RKO (cell line): ENCODE measurements at regions not wholly inside any gene's neighbourhood (a gene's known extent, or its start where the extent isn't known, plus 50 kb on each side); places are given as distances from the start of the nearest gene placed in this dataset.
"Not testable (repeated sequence)": the region's sequence is repeated elsewhere in the genome, so short reads cannot be mapped to it uniquely, and the experiment has no call there.

Source experiments
- DNase-seq: peaks from one replicate; pipeline ENCODE4 v3.0.0-alpha.2; 2016; ENCODE audit warnings: low spot score

DNA sequence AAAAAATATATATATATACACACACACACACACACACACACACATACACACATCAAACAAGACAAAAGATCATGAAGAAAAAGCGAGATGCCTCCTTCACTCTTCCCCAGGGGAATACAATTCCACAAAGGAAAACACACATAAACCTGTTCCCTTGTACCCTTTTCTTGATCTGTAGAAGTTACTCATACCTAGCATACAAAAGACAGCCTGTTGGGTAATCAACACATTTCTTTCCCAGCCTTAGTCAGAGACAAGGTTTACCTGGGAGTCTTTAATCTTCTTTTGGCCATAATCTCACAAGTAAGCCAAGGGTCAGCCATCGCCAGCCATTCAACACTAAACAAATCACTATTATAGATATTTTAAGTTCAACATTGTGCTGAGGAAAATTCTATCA lies 407.0 kb downstream of the SUCLG1 start:
- DNase-seq: no peak

DNA sequence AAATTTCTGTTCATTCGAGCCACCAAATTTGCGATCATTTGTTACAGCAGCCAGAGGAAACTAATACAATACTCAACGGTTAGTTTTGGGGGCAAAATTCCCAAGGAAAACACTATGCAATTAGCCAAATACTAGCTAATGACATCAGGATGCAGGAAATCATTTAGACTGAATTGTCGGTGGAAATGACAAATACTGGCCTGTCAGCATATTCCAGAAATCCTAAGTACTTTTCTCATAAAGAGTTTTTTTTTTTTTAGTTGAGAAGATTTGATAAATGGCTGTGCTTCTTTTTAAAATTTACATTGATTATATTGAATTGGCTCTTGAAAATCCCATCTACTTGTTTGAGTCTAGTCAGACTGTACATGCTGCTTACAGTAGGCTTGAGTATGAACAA lies 410.1 kb downstream of the SUCLG1 start:
- DNase-seq: no peak

DNA sequence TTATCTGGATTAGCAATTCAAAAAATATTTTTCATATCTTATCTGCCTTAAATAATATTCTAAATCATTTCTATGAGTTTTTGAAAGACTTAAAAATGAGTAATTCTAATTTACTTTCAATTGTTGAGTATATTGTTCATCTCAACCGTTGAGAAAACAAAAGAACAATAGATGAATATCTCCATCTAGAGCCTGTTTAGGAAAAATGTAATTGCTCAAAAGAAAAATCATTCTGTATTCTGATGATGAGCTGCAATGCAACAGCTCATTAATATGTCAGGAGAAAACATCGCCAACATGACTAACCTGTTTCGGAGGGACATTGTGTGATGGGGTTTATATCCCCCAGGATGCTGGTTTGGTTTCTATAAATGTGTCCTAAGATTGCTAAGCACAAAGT lies 417.6 kb downstream of the SUCLG1 start:
- DNase-seq: no peak

DNA sequence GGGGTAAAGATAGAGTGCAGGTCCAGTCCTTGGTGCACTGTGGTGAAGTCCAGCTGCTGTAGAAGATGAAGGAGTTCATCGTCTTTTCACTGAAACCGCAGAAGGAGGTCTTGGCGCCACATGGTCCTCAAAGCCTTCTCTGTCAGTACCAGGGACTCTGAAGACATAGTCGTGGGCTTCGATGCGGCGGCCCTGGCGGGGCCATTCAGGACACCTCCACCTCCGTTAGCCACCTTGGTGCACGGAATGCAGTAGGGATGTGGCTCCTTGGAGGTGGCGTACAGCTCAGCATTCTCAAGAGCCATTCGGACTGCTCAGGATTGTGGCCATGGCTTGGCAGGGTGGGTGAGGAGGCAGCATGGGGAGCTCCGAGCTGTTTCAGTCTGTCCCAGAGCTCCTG lies 418.8 kb downstream of the SUCLG1 start:
- no peak for DNase-seq

DNA sequence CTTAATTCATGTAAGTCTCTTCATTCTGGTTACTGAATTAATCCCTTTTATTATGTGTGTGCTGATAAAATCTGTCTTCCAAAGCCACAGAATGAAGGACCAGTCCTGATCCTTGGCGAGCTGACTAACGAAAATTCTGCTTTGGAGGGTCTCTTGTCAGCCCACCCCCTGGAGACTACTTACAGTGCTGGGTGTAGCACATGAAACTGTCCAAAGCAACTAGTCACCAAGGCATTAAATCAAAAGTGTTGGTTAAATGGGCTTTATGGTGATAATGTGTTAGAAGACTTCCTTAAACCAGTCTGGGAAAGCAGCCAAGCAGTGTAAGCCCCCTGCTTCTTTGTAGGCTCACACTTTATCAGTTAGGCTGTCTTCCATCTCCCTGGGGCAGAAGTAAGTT lies 420.2 kb downstream of the SUCLG1 start:
- DNase-seq: no peak

DNA sequence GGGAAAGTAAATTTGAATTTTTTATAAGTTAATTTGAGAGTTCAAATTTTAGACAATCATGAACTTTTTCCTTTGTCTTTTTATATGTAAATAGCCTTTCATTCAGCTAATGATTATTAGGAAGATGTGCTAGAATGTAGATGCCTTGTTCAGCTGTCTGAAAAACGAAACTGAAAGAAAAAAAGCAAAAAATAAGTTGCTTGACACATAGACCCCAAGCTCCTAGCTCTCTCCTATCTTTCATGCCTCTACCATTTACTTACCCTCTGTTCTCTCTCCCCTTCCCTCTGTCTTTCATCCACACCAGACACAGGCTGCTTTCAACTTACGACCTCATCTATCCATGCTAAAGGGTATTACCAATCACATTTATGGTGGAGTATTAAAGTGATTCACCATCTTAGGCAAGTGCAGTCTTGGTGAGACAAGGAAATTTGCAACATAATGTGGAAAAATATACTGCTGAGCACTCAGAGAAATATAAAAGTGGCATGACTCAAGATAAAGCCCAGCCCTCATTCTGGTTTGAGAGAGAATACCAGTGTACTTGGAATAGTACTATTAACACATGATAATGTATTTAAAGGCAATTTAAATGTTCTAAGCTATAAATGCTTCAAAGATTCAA lies 425.6 kb downstream of the SUCLG1 start:
- no peak for DNase-seq

DNA sequence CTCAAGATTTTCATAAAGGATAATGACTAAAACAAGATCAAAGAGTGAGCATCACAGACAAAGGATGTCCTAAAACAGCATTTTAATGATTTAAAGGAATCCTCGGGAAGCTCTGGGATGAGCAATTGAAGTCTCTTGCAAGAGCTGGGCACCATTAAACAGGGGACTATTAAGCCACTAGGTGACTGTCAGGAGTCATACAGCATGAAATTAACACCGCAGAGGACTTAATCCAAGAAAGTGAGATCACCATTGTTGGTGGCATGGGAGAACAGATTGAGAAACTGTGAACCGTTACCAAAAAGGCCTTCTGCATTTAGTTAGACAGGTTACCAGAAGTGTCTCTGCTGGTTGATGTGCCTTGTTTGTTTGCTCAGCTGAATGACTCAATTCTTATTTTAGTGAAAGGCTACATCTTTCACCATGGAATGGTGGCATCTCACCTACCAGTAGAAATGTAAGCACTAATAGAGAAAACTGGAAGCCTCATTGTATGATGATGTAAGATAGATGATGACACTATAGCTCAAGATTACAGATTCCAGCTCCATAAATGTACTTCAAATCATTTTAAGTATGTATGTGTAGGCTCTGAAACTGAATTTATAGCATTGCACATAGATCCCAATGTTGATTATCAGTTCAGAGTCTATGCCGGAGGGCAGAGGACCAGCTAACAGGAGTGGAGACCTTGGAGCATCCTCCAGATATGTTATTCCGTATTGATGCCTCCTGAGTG lies 427.6 kb downstream of the SUCLG1 start:
- DNase-seq: no peak

DNA sequence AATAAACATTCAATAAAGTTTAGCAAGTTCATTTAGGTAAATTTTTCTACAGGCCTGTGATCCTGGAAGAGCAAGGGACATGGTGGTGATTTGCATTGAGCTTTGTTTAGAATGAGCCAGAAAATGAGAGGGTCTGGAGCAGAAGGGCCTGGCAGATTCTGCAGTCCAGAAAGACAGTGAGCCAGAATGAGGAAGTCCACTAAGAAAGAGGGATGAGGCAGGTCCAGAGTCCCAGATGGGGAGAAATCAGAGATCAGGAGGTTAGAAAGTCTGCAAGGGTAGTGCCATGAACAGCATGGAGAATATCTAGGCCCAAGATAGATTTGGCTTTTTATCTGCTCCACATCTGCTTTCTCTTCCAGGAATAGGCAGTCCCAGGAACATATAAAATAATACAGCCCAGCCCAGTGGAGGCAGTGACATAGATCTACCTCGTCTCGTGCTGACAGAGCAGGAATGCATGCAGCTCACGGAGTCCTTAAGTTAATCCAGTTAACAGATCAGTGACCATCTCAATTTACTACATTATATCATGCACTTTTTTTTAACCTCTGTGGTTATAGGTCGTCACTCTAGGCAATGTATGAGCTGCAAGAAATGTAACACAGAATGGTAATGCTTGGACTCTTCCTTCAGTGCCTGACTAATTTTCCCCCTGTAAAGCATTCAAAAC lies 429.0 kb downstream of the SUCLG1 start:
- no peak for DNase-seq

DNA sequence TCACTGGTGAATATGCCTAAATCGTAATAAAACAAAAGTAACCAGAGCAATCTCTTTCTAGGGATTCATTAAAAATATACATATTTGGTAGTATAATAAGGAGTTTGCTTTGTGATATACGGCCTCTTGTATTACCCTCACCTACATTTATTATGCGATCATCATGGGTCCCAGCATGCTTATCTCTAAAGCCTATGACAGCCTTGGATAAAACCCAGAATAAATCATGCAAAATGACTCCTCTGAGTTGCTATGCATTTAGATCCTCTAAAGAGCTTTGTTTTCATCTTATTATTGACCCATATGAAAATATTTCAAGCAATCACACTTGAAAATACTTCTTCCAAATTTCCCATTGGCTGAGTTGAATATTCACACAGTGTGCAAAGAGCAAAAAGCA lies 432.3 kb downstream of the SUCLG1 start:
- no peak for DNase-seq

DNA sequence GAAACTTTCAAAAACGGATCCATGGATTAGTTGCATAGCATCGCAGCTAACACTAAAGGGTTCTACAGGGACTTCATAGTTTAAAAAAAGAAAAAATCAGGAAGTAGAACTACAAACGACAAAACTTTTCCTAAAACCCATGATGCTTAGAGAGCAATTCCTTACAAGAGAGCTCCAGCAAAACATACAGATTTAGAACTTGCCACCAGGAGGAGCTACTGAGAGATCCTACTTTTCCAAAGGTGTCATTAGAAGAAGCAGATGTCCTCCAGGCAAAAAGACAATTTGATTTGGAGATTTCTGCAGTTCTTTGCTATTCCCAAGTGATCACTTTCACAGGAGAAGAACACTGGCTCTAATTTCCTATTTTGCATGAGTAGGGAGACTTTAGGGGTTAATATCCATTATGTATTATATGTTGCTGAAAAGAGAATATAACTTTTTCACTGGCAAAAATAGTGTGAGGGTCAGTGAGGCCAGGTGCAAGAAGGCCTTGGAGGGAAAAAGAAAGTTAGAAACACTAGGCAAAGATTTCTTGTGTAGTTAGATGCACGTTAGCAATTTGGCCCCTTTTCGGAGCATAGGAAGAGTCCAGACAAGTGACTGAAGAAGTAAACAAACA lies 436.2 kb downstream of the SUCLG1 start:
- peak; percentile 64 for DNase-seq

DNA sequence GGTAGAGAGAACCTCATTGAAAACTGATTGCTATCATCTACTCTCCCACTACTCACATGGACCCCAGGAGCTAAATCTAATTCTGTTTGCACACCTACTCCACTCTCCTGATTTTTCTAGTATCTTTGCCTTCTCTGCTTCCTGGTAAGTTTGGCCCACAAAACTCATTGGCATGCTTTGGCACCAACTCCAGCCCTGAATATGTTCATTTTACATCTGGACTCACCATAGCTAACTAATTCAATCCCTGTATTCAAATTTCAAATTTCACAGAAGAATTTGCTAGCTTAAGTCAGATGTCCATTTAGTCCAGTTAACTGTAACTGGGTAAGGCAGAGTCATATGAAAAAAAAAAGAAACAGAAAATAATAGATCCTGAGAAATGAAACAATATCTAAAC lies 442.1 kb downstream of the SUCLG1 start:
- DNase-seq: no peak

DNA sequence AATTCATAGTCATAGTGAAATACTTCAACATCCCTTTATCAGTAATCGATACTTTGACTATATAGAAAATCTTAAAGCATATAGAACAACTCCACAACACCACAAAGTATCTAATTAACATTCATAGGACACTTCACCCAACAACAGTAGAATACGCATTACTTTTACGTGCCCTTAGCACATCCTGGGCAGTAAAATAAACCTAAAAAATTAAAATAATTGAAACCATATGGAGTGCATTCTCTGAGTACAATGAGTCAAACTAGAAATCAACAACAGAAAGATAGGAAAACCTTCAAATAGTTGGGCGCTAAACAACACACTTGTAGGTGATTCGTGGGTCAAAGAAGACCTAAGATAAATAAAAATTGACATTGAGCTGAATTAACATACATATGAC lies 442.9 kb downstream of the SUCLG1 start:
- no peak for DNase-seq

DNA sequence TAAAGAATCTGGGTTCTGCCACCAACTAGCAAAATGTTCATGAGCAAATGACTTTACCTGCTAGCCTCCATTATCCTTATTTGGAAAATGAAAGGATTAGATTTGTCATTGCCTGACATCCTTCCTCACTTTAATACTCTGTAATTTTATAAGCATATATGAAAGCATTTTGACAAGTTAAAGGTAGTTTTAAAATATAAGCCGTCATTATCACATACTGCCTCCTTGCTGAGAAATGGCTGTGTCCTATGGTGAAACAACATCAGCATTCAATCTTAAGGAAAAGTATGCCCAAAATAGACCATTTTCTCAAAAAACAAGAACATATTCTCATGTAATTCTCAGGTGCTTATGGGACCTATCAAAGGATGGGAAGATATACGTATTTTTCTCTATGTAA lies 461.2 kb downstream of the SUCLG1 start:
- DNase-seq: no peak

DNA sequence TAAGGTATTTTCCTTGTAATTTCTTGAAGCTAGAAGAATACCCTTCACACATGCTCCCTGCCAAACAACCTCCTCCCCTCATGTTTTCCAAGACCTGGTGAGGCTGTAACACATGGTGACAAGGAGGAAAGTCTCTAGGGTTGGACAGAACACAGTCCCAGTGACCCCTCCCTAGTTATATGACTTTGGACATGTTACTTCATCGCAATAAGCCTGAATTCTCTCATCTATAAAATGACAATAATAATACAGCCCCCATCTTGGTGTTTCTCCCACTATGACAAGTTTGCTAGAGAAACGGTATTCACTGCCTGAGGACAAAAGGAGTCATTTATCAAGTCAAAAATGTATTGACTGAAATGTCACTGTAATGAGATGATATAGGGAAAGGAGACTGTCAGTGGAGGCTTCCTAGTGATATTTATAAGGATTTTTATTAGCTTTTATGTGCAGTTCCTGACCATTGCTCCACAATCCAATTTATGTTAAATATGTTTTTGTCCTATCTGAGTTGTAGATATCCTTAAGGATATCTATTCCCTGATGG lies 464.4 kb downstream of the SUCLG1 start:
- no peak for DNase-seq

DNA sequence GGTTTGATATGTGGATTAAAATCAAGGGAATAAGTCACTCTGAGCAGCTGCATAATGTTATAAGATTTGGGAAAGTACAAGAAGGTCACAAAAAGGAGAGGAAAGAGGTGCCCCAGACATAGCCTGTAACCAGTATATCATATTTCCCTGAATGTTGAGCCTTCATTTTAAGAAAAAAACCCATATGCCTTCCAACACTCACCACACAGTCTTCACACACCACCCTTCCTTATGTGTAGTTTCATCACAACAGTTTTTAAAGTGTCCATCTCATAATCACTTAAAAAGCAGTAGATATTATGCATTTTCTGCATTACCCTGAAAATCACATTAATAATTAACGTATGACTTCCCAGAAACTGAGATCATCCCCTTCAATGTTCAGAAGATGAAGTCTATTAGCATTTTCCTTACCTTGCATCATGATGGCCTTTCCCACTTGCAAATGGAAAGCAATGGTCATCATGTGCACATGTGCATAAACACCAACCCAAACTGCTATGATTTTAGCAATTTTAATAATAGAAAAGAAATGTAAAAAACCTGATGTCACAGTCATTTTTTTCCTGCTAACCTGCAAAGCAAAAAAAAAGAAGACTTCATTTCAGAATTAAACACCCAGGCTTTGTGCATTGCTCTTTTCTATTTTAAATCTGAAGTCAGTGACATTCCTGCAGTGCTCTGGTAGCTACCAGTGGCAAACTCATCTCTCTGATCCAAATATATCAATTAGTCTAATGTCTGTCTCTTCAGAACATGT lies 465.0 kb downstream of the SUCLG1 start:
- DNase-seq: no peak

DNA sequence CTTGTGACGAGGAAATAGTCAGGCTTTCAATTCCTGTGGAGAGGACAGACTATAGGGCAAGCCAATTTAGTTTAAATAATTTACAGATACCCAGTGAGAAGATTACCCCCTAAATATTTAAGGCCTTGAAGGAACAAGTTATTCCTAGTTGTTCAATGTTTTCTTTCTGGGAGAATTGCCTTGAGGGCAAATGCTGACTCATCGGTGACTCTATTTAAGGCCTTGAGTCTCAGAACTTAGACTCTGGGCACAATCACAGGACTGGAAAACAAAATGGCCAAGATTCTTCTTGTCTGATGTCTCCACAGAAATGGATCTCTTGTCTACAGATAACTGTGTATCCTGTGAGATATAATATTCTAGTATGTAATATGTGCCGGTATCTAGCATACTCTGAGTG lies 467.1 kb downstream of the SUCLG1 start:
- peak; percentile 6 for DNase-seq

DNA sequence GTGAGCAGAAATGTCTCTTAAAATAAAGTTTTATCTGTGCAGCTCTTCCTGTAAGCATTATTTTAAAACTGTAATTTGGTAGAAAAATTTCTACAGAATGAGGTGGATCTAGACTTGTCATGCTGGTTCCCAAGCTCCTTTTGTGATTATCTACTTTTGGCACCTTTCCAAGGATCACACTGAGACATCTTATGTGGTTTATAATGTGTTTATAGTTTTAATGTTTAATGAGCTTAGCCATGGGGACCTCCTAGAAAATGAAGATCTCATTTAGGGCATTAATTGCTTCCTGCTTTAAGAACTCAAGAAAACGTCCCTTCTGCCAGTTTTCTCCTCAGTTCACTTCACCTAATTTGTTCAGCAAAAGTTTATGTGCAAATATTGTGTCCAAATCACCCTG lies 468.4 kb downstream of the SUCLG1 start:
- no peak for DNase-seq

DNA sequence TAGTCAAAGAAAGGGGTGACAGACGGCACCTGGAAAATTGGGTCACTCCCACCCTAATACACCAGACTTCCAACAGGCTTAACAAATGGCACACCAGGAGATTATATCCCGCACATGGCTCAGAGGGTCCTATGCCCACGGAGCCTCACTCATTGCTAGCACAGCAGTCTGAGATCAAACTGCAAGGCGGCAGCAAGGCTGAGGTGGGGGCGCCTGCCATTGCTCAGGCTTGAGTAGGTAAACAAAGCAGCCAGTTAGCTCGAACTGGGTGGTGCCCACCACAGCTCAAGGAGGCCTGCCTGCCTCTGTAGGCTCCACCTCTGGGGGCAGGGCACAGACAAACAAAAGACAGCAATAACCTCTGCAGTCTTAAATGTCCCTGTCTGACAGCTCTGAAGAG lies 482.5 kb downstream of the SUCLG1 start:
- DNase-seq: not testable (repeated sequence)

DNA sequence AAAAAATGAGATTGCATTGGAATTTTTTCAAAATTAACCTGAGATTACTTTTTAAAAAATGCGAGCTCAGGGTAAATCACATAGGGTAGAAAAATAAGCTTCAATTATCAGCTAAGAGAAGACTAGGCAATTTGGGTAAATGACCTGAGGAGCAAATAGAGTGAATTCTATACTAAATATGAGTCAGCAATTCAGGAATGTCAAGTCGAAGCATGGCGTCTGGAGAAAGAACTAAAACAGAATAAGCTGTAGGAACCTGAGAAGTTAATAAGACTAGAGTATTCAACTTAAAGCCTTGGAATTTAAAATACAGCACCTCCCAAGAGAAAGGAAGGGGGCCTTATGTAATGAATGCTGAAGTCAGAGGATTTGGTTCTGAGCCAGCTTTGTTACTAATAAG lies 487.0 kb downstream of the SUCLG1 start:
- DNase-seq: no peak

DNA sequence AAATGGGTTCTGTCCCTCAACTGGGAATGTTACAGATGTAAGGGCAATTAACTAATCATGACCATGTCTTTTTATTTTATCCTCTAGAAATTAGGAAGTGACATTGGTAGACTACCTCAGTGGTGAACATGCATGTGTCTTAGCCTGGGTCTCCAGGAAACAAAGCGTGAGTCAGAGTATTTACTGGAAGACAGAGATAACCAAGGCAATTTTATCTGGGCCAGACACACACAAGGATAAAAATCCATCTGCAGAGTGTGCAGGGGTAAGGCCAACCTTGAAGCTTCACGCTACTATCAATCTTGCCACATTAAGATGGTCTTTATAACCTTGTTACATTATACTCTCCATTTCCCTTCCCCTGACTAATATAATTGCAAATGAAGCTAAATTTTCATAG lies 487.5 kb downstream of the SUCLG1 start:
- no peak for DNase-seq

DNA sequence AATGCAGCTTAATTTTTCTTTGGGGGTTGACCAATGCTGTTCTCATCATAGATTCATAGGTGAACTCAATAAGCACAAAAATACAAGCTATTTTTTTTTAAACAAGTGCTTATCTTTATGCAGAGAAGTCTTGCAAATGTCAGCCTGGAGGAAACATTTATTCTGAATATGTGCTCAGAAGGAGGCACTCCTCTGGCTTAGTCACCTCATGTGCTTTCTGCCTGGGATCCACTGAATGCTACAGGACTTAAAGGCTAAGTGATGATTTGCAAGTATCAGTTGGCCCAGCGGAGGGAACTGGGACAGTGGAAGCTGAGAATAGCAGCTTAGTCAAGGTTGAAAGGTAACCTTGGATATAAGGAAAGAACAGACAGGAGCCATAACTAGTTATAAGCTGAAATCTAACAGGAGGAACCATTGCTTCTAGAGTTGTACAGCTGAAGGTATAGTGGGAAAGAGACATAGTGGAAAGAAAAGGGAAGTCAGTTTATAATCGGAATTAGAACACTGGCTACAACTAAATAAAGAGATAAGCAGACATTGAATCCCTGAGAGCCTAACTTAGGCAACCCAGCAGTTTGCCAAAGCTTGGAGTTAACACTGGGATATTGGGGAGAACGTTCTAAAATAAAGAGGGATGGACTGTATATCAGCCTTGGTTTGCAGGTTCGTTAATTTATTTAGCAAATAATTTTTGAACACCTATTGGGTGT lies 488.7 kb downstream of the SUCLG1 start:
- no peak for DNase-seq
